ENCODE measurements at regions not wholly inside any gene's neighbourhood (a gene's known extent, or its start where the extent isn't known, plus 50 kb on each side); places are given as distances from the start of the nearest gene placed in this dataset.
"Not testable (repeated sequence)": the region's sequence is repeated elsewhere in the genome, so short reads cannot be mapped to it uniquely, and the experiment has no call there.

GRCh38 chr16:29172098-29172724 is 187.4 kb downstream of the LAT start:
- not testable (repeated sequence) for H3K4me3 Mint-ChIP-seq, H3K27ac Mint-ChIP-seq, H3K27me3 Mint-ChIP-seq, H3K9me3 Mint-ChIP-seq, H3K4me1 Mint-ChIP-seq, DNase-seq, ATAC-seq

GRCh38 chr16:29171296-29171695 is 186.4 kb downstream of the LAT start:
- ATAC-seq, DNase-seq, H3K27me3 Mint-ChIP-seq, H3K4me3 Mint-ChIP-seq, H3K9me3 Mint-ChIP-seq, H3K27ac Mint-ChIP-seq, H3K4me1 Mint-ChIP-seq: not testable (repeated sequence)

GRCh38 chr16:29170393-29171119 is 185.7 kb downstream of the LAT start:
- H3K4me1 Mint-ChIP-seq, H3K27ac Mint-ChIP-seq, DNase-seq, H3K27me3 Mint-ChIP-seq, H3K4me3 Mint-ChIP-seq, H3K9me3 Mint-ChIP-seq, ATAC-seq: not testable (repeated sequence)

GRCh38 chr16:29169295-29169994 is 184.6 kb downstream of the LAT start:
- H3K4me3 Mint-ChIP-seq, H3K27me3 Mint-ChIP-seq, ATAC-seq, H3K9me3 Mint-ChIP-seq, DNase-seq, H3K27ac Mint-ChIP-seq, H3K4me1 Mint-ChIP-seq: not testable (repeated sequence)

- H3K4me3 Mint-ChIP-seq, H3K27me3 Mint-ChIP-seq, DNase-seq, H3K9me3 Mint-ChIP-seq, ATAC-seq, H3K4me1 Mint-ChIP-seq: not testable (repeated sequence)
- H3K27ac Mint-ChIP-seq: peak overlapping the region in 1 of 2 donors; percentile 59
Measured at GRCh38 chr16:29168515-29169259, 183.8 kb downstream of the LAT start.

GRCh38 chr16:29164442-29165089 is 179.7 kb downstream of the LAT start:
- not testable (repeated sequence) for H3K27ac Mint-ChIP-seq, DNase-seq, ATAC-seq, H3K4me3 Mint-ChIP-seq, H3K27me3 Mint-ChIP-seq, H3K4me1 Mint-ChIP-seq, H3K9me3 Mint-ChIP-seq

- not testable (repeated sequence) for DNase-seq, ATAC-seq, H3K27me3 Mint-ChIP-seq, H3K9me3 Mint-ChIP-seq, H3K4me3 Mint-ChIP-seq, H3K27ac Mint-ChIP-seq
- H3K4me1 Mint-ChIP-seq: peaks cover 30% of the 10 kb centered on the region
Measured at GRCh38 chr16:29160171-29160570, 175.3 kb downstream of the LAT start.

GRCh38 chr16:29159603-29160002 is 174.8 kb downstream of the LAT start:
- not testable (repeated sequence) for H3K4me3 Mint-ChIP-seq, ATAC-seq, DNase-seq, H3K9me3 Mint-ChIP-seq, H3K27me3 Mint-ChIP-seq
- Mint-ChIP-seq H3K4me1 (peaks cover 36% of the 10 kb centered on the region), H3K27ac (peak overlapping the region in 1 of 2 donors; percentile 82)

- Mint-ChIP-seq H3K4me1 (peaks cover 44% of the 10 kb centered on the region), H3K27me3 (no peaks in the 10 kb centered on the region), H3K4me3 (no peak overlapping the region), H3K27ac (peak overlapping the region in 1 of 2 donors; percentile 59), H3K9me3 (no peaks in the 10 kb centered on the region)
- DNase-seq (no peak), ATAC-seq (no peak)
Measured at GRCh38 chr16:29158785-29159184, 173.9 kb downstream of the LAT start.

- H3K27ac Mint-ChIP-seq: peak overlapping the region in 1 of 2 donors; percentile 90
- H3K9me3 Mint-ChIP-seq, ATAC-seq, H3K27me3 Mint-ChIP-seq, H3K4me3 Mint-ChIP-seq, DNase-seq: not testable (repeated sequence)
- peaks cover 50% of the 10 kb centered on the region for H3K4me1 Mint-ChIP-seq
Measured at GRCh38 chr16:29158031-29158784, 173.4 kb downstream of the LAT start.

GRCh38 chr16:29157051-29157923 is 172.4 kb downstream of the LAT start:
- Mint-ChIP-seq H3K4me1 (peaks cover 59% of the 10 kb centered on the region), H3K27ac (peak overlapping the region in 1 of 2 donors; percentile 90)
- not testable (repeated sequence) for H3K4me3 Mint-ChIP-seq, DNase-seq, H3K9me3 Mint-ChIP-seq, H3K27me3 Mint-ChIP-seq
- ATAC-seq: peak; percentile 48

- ATAC-seq (no peak), DNase-seq (no peak)
- no peaks in the 10 kb centered on the region for H3K9me3 Mint-ChIP-seq
- H3K27ac Mint-ChIP-seq: peak overlapping the region; percentile 80 to 86
- H3K4me1 Mint-ChIP-seq: peaks cover 67% of the 10 kb centered on the region
- no peak overlapping the region for H3K4me3 Mint-ChIP-seq
- H3K27me3 Mint-ChIP-seq: no peaks in the 10 kb centered on the region
Measured at GRCh38 chr16:29156511-29156910, 171.7 kb downstream of the LAT start.

GRCh38 chr16:29155866-29156200 is 171.0 kb downstream of the LAT start:
- H3K27ac Mint-ChIP-seq, H3K27me3 Mint-ChIP-seq, H3K4me3 Mint-ChIP-seq, H3K9me3 Mint-ChIP-seq, ATAC-seq, DNase-seq: not testable (repeated sequence)
- H3K4me1 Mint-ChIP-seq: peaks cover 71% of the 10 kb centered on the region
